HG03520 (cell line): ENCODE measurements at regions not wholly inside any gene's neighbourhood (a gene's known extent, or its start where the extent isn't known, plus 50 kb on each side); places are given as distances from the start of the nearest gene placed in this dataset.

ENCODE experiments used
- ATAC-seq: cut with Tn5 transposase; IDR thresholded peaks from one replicate; pipeline ENCODE4 v1.9.1; 2021; ENCODE audit warnings: mild to moderate bottlenecking, moderate library complexity; ENCODE audit not compliant: unreplicated experiment

DNA sequence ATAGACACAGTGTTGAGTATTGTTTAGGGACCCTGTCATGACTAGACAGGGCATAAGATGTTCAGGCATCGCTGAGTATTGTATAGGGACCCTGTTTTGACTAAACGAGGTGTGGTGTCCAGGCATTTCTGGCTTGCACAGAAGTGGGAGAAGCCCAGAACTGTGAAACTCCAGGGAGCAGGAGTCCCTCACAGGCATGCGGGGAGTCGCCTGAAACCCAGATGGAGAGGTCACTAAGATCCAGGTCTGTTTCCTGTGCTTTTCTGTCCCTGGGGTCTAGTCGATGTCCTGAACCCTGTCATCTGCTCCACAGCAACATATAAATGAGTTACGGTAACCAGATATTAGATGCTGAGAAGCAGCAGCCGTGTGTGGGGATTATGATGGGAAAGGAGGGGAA, 469.0 kb upstream of the SALL3 start:
- no peak for ATAC-seq

DNA sequence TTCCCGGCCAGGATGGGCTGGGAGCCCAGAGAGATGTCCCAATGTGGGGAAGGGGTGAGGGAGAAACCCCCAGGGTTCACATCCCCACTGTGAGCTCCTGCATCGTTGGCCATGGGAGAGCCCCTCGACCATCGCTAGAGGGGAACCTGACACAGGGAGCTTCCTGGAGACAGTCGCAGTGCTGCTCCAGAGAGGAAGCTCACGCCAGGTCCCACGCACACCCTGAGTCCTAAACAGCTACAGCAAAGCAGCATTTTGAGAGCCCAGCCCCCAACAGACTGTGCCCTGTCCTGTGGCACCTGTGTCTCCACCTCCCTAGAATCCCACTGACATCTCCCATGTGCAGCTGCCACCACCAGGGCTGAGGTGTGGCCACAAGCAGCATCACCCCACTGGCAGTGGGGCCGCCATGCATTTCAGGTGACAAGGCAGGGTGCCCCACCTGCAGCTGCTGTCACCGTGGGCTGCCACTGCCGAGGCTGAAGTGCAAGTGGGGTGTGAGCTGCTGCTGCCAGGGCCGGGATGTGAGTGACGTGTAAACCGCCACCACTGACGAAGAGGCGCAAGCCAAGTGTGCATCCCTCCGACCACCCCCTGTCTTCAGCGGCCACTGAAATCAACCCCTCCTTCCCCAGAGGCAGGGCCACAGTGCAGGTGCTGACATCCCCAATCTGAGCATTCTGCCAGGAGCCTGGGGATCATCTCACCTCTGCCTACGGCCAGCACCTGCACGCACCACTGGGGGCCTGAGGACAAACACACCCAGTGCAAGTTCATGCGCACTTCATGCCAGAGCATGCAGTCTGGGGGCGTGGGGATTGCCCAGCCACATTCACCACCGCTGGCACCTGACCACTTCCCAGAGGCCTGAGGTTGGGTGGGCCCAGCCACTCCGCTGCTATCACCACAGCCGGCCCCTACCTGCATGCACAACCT, 467.7 kb upstream of the SALL3 start:
- ATAC-seq, result no peak

DNA sequence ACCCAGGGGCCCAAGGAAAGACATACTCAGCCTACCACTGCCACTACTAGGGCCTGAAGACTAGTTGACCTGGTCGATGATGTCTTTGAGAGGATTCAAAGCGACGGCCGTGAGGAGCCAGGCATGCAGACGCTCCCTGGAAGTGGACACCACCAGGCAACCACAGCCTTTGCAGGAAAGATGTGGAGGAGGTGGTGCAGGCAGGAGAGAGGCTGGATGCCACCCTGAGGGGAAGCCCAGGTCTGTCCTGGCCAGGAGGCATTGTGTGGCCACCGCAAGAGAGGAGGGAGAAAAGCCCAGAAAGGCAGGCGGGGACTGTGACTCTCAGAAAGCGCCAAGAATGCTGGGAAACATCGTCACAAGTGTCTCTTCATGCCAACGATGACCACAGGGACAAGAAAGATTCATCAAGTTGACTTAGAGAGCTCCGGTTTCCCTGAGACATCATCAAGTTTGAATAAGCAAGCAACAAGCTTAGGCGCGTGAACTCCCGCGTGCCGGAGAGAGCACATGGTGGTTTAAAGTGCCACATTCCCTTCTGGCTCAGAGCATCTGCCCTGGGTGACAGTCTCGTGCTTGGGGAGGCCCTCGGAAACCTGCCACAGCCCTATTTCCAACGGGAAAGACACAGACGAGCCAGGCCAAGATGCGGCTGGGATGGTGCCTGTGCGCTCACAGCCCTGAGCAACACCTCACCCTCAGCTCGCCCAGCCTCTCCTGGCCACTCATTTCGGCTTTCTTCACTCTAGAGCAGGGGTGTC, 464.5 kb upstream of the SALL3 start:
- ATAC-seq, result no peak

DNA sequence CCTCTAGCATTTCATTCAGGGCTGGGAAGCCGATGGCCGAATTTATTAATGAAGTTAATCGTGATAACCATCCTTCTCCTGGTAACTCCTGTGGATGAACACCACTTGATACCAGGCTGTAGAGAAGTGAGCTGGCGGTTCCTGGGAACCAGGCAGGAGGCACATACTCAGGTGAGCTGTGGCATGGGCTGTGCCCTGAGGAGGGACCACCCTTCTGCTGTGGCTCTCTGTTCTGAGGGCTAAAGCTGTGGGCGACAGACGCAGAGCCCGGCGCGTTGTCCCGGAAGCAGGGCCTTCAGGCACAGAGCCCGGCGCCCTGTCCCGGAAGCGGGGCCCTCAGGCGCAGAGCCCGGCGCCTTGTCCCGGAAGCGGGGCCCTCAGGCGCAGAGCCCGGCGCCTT, 462.3 kb upstream of the SALL3 start:
- ATAC-seq, result no peak

DNA sequence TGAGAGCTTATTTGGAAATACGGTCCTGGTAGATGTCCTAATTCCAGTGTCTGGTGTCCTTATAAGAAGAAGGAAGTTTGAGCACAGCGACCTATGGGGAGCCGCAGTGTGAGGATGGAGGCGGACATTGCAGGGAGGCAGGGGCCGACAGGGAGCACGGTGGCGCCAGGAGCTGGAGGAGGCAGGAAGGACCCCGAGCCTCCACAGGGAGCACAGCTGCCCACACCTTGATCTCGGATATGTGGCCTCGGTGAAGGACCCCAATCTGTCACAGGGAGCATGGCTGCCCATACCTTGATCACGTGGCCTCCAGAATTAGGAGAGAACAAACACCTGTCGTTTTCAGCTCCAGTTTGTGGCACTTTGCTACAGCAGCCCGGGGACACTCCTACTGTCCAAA, 461.6 kb upstream of the SALL3 start:
- no peak for ATAC-seq

DNA sequence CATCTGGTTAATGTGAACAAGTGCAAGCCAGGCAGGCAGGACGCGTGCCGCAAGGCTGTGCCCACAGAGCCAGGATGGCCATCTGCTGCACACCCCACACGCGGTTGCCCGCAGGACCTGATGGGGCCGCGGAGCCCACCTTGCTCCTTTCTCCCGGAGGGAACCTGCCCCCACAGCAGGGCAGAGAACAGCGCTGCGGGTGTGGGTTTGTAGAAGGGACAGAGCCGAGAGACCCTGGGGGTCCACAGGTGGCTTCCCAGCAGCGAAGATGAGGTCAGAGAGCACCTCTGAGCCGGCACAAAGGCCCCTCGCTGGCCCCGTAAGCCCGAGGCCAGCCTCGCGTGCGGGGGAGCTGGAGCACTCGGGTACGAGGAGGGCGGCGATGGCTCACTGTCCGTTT, 460.8 kb upstream of the SALL3 start:
- ATAC-seq, result no peak

DNA sequence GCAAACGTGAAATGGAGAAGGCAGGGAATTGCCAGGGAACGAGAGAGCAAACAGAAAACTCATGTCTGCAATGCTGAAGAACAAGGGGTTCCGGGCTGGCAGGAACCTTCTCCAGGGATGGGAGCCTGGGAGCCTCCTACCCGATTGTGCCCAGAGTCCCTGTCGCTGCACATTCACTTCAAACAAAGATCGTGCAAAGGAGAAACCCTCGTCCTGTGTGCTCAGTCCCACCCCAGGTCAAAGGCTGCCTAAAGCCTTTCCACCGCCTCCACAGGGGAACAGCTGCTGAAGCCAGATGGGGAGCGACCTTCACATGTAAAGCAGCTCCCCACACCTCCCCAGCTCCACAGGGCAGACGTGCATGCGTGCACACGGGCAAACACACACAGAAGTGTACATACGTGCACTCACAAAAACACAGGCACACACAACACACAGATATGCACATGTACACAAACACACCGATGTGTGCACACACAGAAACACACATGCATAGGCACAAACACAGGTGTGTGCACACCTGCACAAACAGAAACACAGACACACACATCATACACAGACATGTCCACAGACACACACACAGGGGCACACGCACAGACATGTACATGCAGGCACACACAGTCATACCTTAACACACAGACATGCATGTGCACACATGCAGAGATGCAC, 460.1 kb upstream of the SALL3 start:
- ATAC-seq, result no peak

DNA sequence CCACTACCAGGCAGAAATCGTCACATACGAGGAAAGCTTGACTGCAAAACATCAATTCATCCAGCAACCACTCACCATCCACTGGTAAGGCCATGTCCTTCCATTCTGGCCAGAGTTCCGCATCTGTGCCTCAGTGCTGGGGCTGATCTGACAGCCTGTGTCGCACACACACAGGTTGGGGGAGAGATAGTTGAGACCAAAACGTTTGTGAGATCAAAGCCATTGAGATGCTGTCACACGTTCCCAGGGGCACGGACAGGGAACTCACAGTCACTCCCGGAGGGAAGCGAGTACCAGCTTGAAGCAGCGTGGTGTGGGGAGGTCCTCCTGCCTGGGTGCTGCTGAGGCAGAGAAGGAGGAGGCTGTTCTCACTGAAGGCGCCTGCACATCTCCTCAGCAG, 458.5 kb upstream of the SALL3 start:
- ATAC-seq, result no peak

DNA sequence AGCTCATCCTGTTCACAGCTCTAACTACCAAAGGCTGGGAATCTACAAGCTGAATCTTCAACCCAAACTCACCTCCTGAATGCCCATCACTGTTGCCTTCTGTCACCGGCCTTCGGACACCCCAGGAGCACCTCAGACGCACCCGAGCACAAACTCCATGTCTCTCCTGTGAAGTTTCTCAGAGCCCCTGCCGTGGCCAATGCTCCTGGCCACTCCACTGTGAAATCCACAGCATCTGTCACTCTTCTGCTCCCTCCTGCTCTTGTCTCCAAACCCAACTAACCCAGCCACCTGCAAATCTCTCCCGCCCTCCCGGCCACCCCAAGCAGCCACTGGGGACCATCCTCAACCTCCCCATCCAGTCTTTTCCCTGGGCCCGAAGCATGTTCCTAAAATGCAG, 457.9 kb upstream of the SALL3 start:
- no peak for ATAC-seq

DNA sequence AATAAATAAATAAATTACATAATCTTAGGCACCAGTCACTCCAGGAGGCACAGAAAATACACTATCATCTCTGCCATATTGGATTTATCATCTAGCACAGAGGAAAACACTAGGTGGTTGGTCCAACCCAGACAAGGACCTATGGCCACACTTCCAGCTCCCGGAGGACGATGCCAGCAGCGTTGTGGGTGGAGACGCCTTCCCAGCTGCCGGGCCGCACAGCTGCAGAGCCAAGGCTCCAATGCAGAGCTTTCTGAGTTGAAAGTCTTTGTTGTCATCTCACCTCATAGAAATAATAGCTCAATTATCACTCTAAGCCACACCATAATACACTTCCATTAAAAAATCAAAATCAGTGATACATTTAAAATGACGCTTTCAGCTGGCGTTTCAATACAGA, 457.1 kb upstream of the SALL3 start:
- ATAC-seq, result no peak

DNA sequence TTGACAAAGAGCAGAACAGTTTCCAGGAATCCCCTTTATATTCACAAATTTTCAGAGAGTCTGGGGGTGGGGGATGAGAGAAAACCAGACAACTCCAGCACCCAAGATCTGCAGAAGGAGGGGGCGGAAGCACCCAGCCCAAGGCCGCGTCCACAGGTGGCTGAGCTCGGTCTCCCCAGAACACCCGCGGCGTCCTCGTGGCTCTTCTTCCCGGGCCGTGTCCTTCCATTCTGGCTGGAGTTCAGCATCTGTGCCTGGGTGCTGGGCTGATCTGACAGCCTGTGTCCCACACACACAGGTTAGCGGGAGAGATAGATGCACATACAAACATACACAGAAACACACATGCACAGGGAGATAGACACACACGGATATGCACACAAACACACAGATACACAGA, 455.8 kb upstream of the SALL3 start:
- no peak for ATAC-seq

DNA sequence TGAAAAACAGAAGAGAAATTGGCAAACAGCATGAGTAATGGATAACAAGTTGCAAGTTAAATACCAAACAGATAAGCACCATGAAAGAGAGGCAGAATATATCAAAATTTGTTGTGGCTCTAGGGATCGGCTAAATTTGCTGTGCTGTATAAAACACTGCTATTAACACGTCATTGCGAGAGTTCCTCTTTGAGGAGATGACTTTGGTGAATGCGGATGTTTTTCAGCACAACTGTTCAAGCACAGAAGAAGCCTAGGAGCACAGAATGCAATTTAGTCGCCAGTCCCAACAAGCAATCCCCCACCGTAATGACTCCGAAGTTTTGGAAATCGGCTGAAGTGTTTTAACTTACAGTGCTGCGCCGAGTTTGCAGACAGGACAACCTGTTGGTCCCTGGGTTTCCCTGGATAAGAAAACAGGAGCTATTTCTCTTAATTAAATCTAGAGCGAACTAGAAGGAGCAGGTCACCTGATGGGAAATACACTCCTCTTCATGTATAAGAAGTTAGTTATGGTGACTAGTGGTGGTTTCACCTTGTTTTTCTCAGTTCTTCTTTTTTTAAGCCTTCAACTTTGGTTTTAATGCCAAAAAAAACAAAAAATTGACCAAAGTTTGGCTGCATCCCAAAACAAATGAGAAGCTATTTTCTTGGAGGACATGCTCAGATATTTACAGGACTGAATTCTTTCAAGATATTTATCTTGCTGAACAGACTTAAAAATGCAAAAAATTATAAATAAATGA, 454.1 kb upstream of the SALL3 start:
- no peak for ATAC-seq

DNA sequence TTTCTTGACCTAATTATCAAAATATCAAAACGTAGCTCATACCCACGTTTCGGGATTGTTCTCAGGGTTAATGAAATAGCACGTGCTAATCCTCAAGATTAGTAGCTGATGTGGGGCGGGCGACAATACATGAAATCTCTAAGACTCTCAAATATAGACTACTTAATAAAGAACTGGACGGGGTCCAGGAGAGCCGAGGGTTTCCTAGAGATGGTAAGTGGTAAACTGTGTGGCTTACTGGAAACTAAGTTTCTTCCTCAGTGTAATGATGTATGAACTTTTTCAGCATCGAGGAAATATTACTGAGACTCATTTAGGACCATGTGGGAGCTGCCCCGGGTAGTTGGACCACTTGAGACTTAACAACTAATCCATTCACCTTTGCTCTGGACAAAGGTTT, 453.3 kb upstream of the SALL3 start:
- no peak for ATAC-seq

DNA sequence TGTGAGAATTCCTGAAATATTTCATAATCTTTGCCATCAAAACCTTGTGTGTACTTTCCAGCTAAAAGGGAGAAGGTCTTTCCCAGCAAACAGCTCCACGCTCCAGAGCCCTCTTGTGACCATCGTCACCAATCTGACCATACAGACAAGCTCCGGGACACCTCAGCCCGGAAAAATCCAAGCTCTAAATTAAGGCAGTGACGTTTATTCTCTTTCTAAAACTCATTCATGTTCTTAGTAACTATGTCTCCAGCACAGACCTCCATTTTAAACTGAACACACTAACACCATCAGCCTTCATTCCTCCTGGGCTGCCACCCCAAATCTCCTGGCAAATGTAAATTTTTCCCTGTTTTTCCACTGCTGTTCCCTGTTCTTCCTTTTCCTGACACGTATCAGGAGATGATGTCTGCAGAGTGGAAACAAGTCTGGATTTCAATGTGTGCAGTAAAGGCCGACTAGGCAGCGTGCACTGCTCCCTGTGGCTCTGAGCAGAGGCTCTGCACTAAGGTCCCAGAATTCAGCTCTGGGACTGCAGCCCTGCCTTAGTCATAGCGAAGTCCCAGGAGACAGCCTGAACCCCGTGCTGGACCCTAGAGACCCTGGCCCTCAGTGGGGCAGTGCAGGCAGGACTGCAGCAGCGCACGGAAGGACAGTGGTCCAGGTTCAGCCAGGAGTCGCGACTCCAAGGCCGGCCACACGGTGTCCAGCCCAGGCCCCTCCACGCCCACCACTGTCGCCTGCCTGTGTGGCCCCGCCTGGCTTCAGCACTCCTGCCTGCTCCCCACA, 452.5 kb upstream of the SALL3 start:
- no peak for ATAC-seq

DNA sequence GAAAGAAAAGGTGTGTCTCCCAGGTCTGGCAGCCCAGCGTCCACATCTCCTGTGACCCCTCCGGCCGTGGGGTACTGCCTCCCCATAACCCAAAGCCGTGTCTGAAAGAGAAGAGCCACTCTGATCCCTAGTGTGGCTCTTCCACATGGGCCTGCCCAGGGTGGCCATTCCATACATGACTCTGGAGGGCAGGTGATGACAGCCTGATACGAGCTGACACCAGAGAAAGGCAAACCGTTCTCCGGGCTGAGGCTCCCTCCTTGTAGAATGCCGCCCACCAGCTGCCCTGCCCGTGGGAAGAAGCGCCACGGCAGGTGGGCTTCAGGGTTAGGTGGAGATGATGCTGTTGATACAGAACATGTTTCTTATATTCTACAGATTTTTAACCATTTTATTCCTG, 451.6 kb upstream of the SALL3 start:
- no peak for ATAC-seq

DNA sequence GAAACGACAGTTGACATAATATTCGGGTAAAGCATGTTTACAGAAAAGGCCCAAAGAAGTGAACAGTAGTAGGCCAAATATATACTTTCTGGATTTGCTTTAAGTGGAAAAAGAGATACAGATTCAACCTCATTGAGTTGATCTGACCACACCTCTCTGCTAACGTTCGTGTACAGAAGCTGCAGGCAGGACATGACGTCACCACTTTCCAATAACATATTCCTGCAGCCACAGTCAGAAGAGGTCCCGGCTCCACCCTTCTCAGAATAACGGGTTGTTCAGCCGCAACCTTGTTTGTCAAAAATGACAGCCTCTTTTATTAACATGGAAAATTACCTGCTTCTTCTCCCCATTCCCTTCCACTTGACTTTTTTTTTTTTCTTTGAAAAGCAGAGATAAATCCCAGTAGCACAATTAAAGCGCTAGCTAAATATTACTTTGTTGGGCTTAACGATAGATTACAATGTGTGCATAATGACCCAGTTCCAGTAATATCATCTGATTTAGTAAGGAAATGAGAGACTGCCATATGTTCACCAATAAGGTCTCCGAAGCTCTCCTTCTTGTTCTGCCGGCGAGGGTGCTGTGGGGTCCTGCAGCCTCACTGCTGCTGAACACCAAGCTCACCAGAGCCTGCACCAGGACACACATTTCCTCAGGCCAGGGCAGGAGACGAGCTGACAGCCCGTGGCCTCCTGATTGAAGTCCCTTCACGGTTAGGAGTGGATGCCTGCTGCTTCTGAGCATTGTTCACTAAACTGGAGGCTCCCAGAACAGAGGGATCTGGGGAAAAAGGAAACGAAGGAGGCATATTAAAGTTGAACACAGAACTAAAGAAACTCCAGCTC, 451.0 kb upstream of the SALL3 start:
- ATAC-seq, result no peak

DNA sequence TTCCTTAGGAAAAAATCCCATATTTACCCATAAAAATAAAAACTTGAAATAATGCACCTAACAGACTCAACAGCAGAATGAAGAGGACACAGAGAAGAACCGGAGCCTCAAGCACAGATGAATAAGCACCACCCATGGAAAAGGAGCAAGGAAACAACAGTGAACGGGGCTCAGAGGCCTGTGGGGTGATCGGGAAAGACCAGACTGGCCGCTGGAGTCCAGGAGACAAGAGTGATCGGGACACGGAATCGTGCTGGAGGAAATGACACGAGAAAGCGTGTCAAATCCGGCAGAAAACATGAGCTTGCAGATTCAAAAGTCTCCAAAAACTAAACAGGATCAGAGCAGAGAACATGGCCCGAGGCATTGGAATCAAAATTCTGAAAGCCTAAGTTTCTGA, 448.0 kb upstream of the SALL3 start:
- no peak for ATAC-seq

DNA sequence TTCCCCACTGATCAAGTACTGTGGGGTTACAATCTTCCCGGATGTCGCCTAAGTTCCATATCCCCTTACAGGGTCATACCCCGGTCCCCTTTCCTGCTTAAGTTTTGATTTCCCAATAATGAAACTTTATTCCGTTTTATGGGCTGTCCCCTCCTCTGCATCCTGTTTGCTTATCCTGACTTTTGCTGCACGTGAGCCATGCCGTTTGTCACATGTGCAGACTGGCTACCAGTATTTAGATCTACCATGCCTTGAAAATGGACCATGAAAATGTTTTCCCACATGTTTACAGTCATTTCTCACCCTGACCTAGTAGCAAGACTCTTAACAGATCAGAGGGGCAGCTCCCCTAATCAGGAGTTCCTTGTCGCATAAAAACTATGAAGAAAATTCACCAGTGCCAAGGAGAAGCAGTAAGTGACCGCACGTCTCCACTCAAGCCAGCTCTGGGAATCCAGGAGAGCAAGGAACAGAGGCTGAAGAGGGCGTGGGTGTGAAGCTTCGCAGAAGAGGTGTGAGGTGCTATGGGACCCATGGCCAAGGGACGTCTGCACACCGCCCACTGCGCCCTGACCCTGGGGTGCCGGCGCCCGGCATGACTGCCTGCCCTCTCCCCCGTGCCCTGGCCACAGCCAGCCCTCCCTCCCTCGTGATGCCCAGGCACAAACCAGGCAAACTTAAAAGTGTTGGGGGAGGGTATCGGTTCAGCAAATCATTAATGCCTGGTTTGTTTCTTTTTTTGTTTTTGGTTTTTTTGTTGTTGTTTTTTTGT, 440.8 kb upstream of the SALL3 start:
- no peak for ATAC-seq
